Activated CD8-positive, alpha-beta memory T cell treated with anti-CD3 and anti-CD28 coated beads, Interleukin-2, amount 10 ng/mL, durations not matched to agents 7 days and 5 days (primary cell): ENCODE measurements at regions not wholly inside any gene's neighbourhood (a gene's known extent, or its start where the extent isn't known, plus 50 kb on each side); places are given as distances from the start of the nearest gene placed in this dataset.

Source experiments
- ATAC-seq: fragments of 150-1000 bp; cut with Tn5 transposase; one replicate; pipeline ENCODE4 v1.10.0; 2021; ENCODE audit warnings: moderate library complexity
- CTCF ChIA-PET: fragments of 350-600 bp; sonication (Branson Sonifier 250); formaldehyde crosslinking; loops from one replicate; lab custom pipeline; 2021; ENCODE audit warnings: antibody characterized with exemption; lab: Charles Lee
- DNase-seq: peaks from one replicate; pipeline ENCODE4 v3.0.0-alpha.2; 2020
- H3K27ac Mint-ChIP-seq: one replicate; pipeline ENCODE4 v1.8.0; 2021; ENCODE audit warnings: mild to moderate bottlenecking, mixed read lengths
- H3K27me3 Mint-ChIP-seq: one replicate; pipeline ENCODE4 v1.8.0; 2021; ENCODE audit warnings: mixed read lengths
- H3K36me3 Mint-ChIP-seq: one replicate; pipeline ENCODE4 v1.8.0; 2021; ENCODE audit warnings: mild to moderate bottlenecking, mixed read lengths
- H3K4me1 Mint-ChIP-seq: one replicate; pipeline ENCODE4 v1.8.0; 2021; ENCODE audit warnings: mixed read lengths
- H3K4me3 Mint-ChIP-seq: one replicate; pipeline ENCODE4 v1.8.0; 2021; ENCODE audit warnings: mild to moderate bottlenecking, moderate library complexity, mixed read lengths
- H3K9me3 Mint-ChIP-seq: one replicate; pipeline ENCODE4 v1.8.0; 2022; ENCODE audit warnings: low read depth, mixed read lengths

DNA sequence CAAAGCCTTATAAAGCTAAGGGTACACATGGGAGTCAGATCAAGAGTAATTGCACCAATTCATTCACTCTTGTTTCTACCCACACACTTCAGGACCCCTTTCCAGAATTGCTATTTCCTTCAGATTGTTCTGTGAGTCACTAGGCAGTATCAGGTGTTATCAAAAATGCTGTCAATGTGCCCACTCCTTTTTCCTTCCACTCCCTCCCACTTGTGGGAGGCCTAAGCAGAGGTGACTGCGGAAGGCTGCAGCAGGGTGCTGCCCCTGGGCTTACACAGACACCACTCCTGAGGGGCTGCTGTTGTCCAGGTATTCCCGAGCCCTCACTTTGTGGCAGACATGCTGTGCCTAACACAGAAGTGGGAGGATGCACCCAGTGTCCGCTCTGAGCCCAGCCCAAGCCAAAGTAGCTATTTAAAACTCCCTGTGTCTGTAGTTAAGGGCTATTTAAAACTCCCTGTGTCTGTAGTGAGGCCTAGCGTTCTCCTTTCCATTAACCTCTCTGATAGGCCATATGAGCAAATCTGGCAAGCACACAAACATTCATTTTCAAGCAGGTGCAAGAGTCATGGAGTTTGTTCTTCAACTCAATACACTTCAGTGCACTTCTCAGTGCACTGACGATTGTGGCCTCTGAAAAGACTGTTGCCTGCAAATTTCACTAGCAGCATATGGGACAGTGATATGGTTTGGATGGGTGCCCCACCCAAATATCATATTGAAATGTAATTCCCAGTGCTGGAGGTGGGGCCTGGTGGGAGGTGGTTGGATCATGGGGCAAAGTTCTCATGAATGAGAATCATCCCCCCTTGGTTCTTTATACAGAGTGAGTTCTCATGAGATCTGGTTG lies 117.8 kb downstream of the PHLDA1 start:
- Mint-ChIP-seq H3K9me3 (no peaks in the 10 kb centered on the region), H3K4me1 (peaks cover 16% of the 10 kb centered on the region), H3K27me3 (no peaks in the 10 kb centered on the region), H3K27ac (no peak overlapping the region), H3K36me3 (peaks cover 4% of the 10 kb centered on the region), H3K4me3 (no peak overlapping the region)
- ATAC-seq (no peak), DNase-seq (no peak)
- CTCF ChIA-PET: no interaction called here

- ATAC-seq (no peak), DNase-seq (no peak)
- Mint-ChIP-seq H3K36me3 (peaks cover 2% of the 10 kb centered on the region), H3K9me3 (peaks cover 2% of the 10 kb centered on the region), H3K4me3 (no peak overlapping the region), H3K27me3 (peaks cover 3% of the 10 kb centered on the region), H3K4me1 (peaks cover 4% of the 10 kb centered on the region), H3K27ac (no peak overlapping the region)
- CTCF ChIA-PET: interaction anchor here (1.5 kb wide), 1 partner anchor 21 kb away, joined by 3 read pairs; no protein-coding TSS in a partner anchor
These were observed 121.6 kb downstream of the PHLDA1 start for GRCh38 chr12:75909714-75910656.

- Mint-ChIP-seq H3K4me1 (peaks cover 4% of the 10 kb centered on the region), H3K9me3 (peaks cover 2% of the 10 kb centered on the region), H3K36me3 (peaks cover 2% of the 10 kb centered on the region), H3K27ac (no peak overlapping the region), H3K4me3 (no peak overlapping the region), H3K27me3 (peaks cover 3% of the 10 kb centered on the region)
- CTCF ChIA-PET: interaction anchor here (0.6 to 1.5 kb wide), 2 partner anchors 22 to 859 kb away, joined by 3 read pairs; no protein-coding TSS in a partner anchor
- DNase-seq (no peak), ATAC-seq (no peak)
These were observed 122.5 kb downstream of the PHLDA1 start for GRCh38 chr12:75908961-75909605.

GRCh38 chr12:75905922-75906321 lies 125.7 kb downstream of the PHLDA1 start:
- Mint-ChIP-seq H3K27me3 (peaks cover 7% of the 10 kb centered on the region), H3K9me3 (peaks cover 2% of the 10 kb centered on the region), H3K4me1 (no peaks in the 10 kb centered on the region), H3K36me3 (peaks cover 2% of the 10 kb centered on the region), H3K4me3 (no peak overlapping the region), H3K27ac (no peak overlapping the region)
- no peak for DNase-seq
- no peak for ATAC-seq
- CTCF ChIA-PET: no interaction called here

DNA sequence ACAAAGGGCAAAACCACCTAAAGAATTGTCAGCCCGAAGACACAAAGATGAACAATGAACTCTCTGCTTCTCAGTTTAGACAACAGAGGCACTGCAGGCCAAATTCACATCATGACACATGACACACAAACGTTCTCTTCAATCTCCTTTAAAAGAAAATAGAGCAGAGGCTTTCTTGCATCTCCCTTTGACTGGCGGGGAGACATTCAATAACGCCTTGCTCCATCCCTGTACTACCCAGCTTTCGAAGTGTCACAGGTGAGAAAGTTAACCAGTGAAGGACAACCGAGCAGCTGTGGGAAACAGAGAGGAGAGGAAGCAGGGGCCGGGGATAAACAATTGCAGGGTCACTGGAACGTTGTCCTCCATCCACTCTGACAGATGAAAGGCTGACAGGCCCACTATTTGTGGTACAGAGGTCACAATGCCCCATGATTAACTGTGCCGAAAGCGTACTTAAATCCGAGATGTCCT lies 130.8 kb downstream of the PHLDA1 start:
- DNase-seq (no peak), ATAC-seq (no peak)
- H3K4me1 Mint-ChIP-seq: no peaks in the 10 kb centered on the region
- no peak overlapping the region for H3K4me3 Mint-ChIP-seq
- H3K9me3 Mint-ChIP-seq: no peaks in the 10 kb centered on the region
- H3K36me3 Mint-ChIP-seq: no peaks in the 10 kb centered on the region
- H3K27ac Mint-ChIP-seq: no peak overlapping the region
- CTCF ChIA-PET: interaction anchor here (1.0 kb wide), 1 partner anchor 11 kb away, joined by 4 read pairs; no protein-coding TSS in a partner anchor
- H3K27me3 Mint-ChIP-seq: peaks cover 20% of the 10 kb centered on the region

- no peak for DNase-seq
- Mint-ChIP-seq H3K27ac (no peak overlapping the region), H3K36me3 (peaks cover 1% of the 10 kb centered on the region), H3K4me1 (no peaks in the 10 kb centered on the region), H3K4me3 (no peak overlapping the region), H3K27me3 (peaks cover 23% of the 10 kb centered on the region), H3K9me3 (no peaks in the 10 kb centered on the region)
- CTCF ChIA-PET: interaction anchor here (1.0 kb wide), 1 partner anchor 12 kb away, joined by 4 read pairs; no protein-coding TSS in a partner anchor
- ATAC-seq: no peak
These were observed 131.3 kb downstream of the PHLDA1 start for GRCh38 chr12:75900226-75900625.

GRCh38 chr12:75894965-75895754 lies 136.4 kb downstream of the PHLDA1 start:
- H3K9me3 Mint-ChIP-seq: no peaks in the 10 kb centered on the region
- H3K4me3 Mint-ChIP-seq: no peak overlapping the region
- CTCF ChIA-PET: no interaction called here
- H3K4me1 Mint-ChIP-seq: no peaks in the 10 kb centered on the region
- ATAC-seq: no peak
- DNase-seq: no peak
- H3K36me3 Mint-ChIP-seq: peaks cover 1% of the 10 kb centered on the region
- no peak overlapping the region for H3K27ac Mint-ChIP-seq
- peaks cover 28% of the 10 kb centered on the region for H3K27me3 Mint-ChIP-seq

- CTCF ChIA-PET: interaction anchor here (1.1 to 1.4 kb wide), 2 partner anchors 50 to 69 kb away, joined by 3 to 5 read pairs; no protein-coding TSS in a partner anchor
- no peaks in the 10 kb centered on the region for H3K9me3 Mint-ChIP-seq
- no peaks in the 10 kb centered on the region for H3K4me1 Mint-ChIP-seq
- DNase-seq (no peak), ATAC-seq (no peak)
- peaks cover 3% of the 10 kb centered on the region for H3K36me3 Mint-ChIP-seq
- H3K27ac Mint-ChIP-seq: no peak overlapping the region
- peaks cover 29% of the 10 kb centered on the region for H3K27me3 Mint-ChIP-seq
- no peak overlapping the region for H3K4me3 Mint-ChIP-seq
These were observed 137.8 kb downstream of the PHLDA1 start for GRCh38 chr12:75893765-75894164.

DNA sequence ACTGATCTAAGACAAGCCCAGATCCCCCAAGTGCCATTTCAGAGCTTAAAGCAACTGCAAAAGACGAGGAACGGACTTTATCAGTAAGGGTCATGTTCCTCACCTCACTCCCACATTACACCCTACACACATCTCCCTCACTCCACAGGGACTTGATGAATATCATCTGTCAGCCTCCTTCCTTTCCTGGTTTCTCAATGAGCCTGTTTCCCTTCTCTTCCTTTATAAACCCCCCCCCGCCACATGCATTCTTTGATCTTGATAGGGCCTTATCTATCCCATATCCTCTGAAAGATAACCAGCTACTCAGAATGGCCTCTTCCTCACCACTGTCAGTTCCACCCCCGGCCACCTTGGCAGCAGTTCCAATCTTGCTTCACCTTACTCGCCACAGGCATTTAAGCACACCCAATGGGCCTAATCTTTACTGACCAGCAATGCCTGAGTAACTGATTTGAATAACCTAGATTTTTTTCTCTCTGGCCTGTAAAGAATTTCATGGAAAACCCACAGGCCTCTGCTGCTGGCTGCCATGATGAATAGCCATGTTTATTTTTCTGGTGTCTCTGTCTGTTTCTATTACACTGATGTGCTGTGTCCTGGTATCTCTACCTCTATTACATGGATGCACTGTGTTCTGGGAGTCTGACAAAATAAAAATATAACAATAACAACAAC lies 138.7 kb downstream of the PHLDA1 start:
- Mint-ChIP-seq H3K27me3 (peaks cover 26% of the 10 kb centered on the region), H3K36me3 (peaks cover 4% of the 10 kb centered on the region), H3K4me1 (no peaks in the 10 kb centered on the region), H3K4me3 (no peak overlapping the region), H3K9me3 (no peaks in the 10 kb centered on the region), H3K27ac (no peak overlapping the region)
- CTCF ChIA-PET: interaction anchor here (1.1 to 1.4 kb wide), 2 partner anchors 51 to 70 kb away, joined by 3 to 5 read pairs; no protein-coding TSS in a partner anchor
- DNase-seq (no peak), ATAC-seq (no peak)

GRCh38 chr12:75891072-75891471 lies 140.5 kb downstream of the PHLDA1 start:
- no peak overlapping the region for H3K27ac Mint-ChIP-seq
- no peaks in the 10 kb centered on the region for H3K9me3 Mint-ChIP-seq
- peaks cover 4% of the 10 kb centered on the region for H3K36me3 Mint-ChIP-seq
- CTCF ChIA-PET: interaction anchor here (0.9 kb wide), 1 partner anchor 28 kb away, joined by 3 read pairs; no protein-coding TSS in a partner anchor
- H3K4me3 Mint-ChIP-seq: no peak overlapping the region
- peaks cover 24% of the 10 kb centered on the region for H3K27me3 Mint-ChIP-seq
- H3K4me1 Mint-ChIP-seq: no peaks in the 10 kb centered on the region
- DNase-seq (no peak), ATAC-seq (no peak)

GRCh38 chr12:75890660-75891059 lies 140.9 kb downstream of the PHLDA1 start:
- DNase-seq (no peak), ATAC-seq (no peak)
- CTCF ChIA-PET: interaction anchor here (0.9 kb wide), 1 partner anchor 29 kb away, joined by 3 read pairs; no protein-coding TSS in a partner anchor
- Mint-ChIP-seq H3K27ac (no peak overlapping the region), H3K27me3 (peaks cover 22% of the 10 kb centered on the region), H3K4me3 (no peak overlapping the region), H3K36me3 (peaks cover 3% of the 10 kb centered on the region), H3K4me1 (no peaks in the 10 kb centered on the region), H3K9me3 (no peaks in the 10 kb centered on the region)

GRCh38 chr12:75890141-75890540 lies 141.4 kb downstream of the PHLDA1 start:
- DNase-seq (no peak), ATAC-seq (no peak)
- CTCF ChIA-PET: no interaction called here
- H3K9me3 Mint-ChIP-seq: no peaks in the 10 kb centered on the region
- peaks cover 3% of the 10 kb centered on the region for H3K36me3 Mint-ChIP-seq
- H3K27ac Mint-ChIP-seq: no peak overlapping the region
- no peak overlapping the region for H3K4me3 Mint-ChIP-seq
- peaks cover 21% of the 10 kb centered on the region for H3K27me3 Mint-ChIP-seq
- H3K4me1 Mint-ChIP-seq: no peaks in the 10 kb centered on the region
